ENCODE measurements at regions not wholly inside any gene's neighbourhood (a gene's known extent, or its start where the extent isn't known, plus 50 kb on each side); places are given as distances from the start of the nearest gene placed in this dataset.

GRCh38 chr5:119789406-119790117 lies 160.2 kb downstream of the FAM170A start:
- no peak for DNase-seq (ENCODE audit: low read depth)

DNA sequence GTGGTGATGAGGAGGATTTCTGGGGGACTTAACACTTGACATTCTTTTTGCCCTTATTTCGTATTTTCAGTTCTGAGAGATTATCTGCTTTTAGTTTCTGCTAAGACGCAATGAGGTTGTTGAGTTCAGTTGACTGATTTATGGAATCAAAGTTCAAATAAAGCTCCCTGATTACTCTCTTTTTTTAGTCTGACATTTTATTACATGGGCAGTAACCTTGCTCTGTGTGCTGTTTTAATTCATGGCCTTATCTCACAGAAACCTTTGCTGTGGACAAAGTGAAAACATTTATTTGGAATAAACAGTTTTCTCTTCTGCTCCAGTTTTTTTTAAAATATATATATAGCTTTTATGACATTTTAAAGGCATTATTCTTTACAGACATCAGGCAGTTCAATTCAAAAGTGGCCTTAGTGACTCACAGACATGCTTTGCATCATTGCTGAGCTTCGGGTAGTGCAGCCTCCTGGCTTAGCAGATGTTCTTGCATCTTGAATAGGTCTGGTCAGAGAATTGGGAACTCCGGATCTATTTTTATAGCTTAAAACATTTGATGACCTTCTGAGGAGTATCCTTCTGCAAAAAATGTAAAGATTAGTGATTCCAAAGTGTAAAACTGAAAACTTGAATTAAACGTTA lies 162.9 kb downstream of the FAM170A start:
- no peak for DNase-seq (ENCODE audit: low read depth)

GRCh38 chr5:119795768-119796167 lies 166.4 kb downstream of the FAM170A start:
- DNase-seq (ENCODE audit: low read depth) = peak; percentile 38

DNA sequence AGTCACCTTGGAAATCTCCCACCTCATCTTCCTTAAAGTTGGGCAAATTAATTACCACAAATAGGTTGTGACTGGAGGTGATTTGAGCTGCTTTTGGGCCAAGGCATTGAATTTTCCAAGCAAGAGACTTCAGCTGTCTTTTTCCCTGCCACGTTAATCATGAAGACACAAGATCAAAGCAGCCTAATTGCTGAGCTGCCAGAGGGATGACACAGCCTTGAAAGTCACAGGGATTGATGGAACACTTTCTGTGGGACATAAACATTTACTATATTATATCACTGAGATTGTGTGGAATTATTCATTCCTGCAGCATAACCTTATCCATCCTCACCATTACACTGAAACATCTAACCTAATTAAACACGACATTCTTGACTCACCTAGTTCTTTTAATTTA lies 172.2 kb downstream of the FAM170A start:
- DNase-seq (ENCODE audit: low read depth) = no peak

GRCh38 chr5:119808024-119808423 lies 178.7 kb downstream of the FAM170A start:
- DNase-seq (ENCODE audit: low read depth) = no peak

DNA sequence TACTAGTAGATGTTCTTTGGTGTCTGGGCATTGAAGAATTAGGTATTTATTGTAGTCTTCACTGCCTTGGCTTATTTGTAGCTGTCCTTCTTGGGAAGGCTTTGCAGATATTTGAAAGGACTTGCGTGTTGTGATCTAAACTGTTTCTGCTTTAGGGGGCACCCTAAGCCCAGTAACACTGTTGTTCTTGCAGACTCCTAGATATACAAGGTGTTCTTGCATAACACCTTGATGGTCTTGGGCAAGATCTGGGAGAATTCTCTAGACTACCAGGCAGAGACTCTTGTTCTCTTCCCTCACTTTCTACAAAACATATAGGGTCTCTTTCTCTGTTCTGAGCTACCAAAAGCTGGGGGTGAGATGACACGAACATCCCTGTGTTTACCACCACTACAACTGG lies 179.1 kb downstream of the FAM170A start:
- DNase-seq (ENCODE audit: low read depth) = no peak

- DNase-seq (ENCODE audit: low read depth) = no peak
Measured at GRCh38 chr5:119810217-119810616, 180.9 kb downstream of the FAM170A start.

- DNase-seq (ENCODE audit: low read depth) = no peak
Measured at GRCh38 chr5:119811458-119811857, 182.1 kb downstream of the FAM170A start.

DNA sequence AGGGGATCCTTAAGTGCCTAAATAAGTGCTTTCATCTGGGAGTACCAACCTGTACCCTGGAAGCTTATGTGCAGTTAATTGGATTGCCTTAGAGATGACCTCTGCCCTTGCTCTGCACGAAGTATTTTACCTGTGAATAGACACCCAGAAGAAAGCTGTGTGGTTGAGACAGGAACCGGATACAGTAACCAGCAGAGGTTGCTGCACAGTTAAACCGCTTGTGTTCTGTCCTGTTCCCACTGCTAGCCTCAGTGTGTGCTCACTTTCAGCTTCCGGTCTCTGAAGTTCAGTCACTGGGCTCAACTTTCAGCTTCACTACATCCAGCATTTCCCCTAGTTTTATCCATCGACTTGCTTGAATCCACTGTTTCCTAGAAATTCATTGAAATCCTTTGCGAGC lies 185.3 kb downstream of the FAM170A start:
- DNase-seq (ENCODE audit: low read depth) = no peak

- DNase-seq (ENCODE audit: low read depth) = no peak
Measured at GRCh38 chr5:119816055-119816454, 186.7 kb downstream of the FAM170A start.

GRCh38 chr5:119820016-119820415 lies 190.7 kb downstream of the FAM170A start:
- no peak for DNase-seq (ENCODE audit: low read depth)

- DNase-seq (ENCODE audit: low read depth) = no peak
Measured at GRCh38 chr5:119820608-119821007, 191.2 kb downstream of the FAM170A start.

DNA sequence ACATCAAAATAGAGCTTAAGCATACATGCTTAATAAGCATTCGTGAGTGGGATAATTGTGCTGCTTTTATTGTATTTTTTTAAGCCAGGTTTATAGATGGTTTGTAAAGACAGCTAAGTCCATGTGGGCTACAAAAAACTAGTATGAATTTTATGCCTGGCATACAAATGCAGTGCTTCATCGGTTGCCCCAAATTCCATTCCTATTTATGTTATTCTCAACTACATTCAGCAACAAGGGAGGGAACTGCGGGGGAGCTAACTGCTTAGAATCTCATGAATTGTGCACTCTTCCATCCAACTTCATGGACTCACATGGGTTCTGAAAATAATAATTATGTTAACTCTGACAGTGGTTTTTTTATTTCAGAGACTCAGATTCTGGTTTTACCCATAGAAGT lies 199.2 kb downstream of the FAM170A start:
- DNase-seq (ENCODE audit: low read depth) = no peak

DNA sequence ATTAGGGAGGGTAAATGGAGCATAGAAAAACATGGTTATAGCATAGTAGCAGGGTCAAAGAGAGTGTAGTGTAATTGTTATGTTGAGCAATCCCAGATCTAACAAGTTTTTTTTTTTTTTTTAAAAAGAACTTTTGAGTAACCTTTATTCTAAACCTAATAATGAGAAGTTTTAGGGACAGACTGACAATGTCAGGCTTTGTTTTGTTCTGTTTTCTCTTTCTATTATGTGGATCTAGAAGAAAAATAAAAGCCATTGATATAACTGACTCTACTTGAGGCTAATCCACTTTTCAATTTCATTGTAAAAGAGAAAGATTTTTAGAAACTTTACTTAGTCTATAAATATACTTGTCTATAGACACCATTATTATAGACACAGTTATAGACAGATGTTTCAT lies 200.0 kb downstream of the FAM170A start:
- no peak for DNase-seq (ENCODE audit: low read depth)

- DNase-seq (ENCODE audit: low read depth) = no peak
Measured at GRCh38 chr5:119833176-119833575, 203.8 kb downstream of the FAM170A start.

DNA sequence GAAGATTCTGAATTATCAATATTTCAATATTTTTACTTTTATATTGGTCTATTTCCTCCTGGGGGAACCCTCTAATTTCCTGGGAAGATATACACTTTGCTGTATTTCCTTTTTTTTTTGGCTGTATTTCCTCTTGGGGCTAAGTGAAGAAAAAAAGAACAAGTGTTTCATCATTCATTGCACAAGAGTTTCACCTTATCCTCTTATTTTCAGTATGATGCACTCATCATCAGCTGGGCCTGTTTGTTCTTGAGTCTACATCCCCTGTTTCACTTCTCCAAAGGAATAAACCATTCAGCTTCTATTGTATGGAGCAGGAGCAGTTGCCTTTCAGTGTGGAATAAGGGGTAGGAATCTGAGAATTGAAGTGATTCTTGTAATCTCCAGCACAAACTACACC lies 210.8 kb downstream of the FAM170A start:
- no peak for DNase-seq (ENCODE audit: low read depth)

GRCh38 chr5:119852140-119852539 lies 222.8 kb downstream of the FAM170A start:
- DNase-seq (ENCODE audit: low read depth) = no peak

GRCh38 chr5:119860463-119860862 lies 231.1 kb downstream of the FAM170A start:
- no peak for DNase-seq (ENCODE audit: low read depth)

DNA sequence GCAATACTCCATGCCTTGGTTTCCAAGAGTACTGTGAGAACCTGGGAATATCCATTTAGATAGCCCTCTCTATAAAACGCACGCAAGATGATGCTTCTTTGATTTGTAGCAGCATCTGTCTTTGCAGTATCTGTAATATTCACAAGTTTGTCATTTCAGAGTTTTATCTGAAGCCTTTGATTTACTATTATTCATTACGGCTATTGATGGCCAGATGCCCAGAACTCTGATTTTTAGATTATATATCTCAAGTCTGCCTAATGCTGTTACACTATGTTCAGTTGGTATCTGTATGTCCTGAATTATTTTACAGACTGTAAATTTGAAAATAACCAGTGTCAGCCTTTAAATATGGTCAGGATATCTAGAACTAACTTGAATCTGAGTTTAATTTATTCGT lies 233.3 kb downstream of the FAM170A start:
- DNase-seq (ENCODE audit: low read depth) = no peak

- DNase-seq (ENCODE audit: low read depth) = no peak
Measured at GRCh38 chr5:119864286-119864685, 234.9 kb downstream of the FAM170A start.

GRCh38 chr5:119873611-119874010 lies 244.3 kb downstream of the FAM170A start:
- no peak for DNase-seq (ENCODE audit: low read depth)

- DNase-seq (ENCODE audit: low read depth) = no peak
Measured at GRCh38 chr5:119876522-119876921, 247.2 kb downstream of the FAM170A start.

DNA sequence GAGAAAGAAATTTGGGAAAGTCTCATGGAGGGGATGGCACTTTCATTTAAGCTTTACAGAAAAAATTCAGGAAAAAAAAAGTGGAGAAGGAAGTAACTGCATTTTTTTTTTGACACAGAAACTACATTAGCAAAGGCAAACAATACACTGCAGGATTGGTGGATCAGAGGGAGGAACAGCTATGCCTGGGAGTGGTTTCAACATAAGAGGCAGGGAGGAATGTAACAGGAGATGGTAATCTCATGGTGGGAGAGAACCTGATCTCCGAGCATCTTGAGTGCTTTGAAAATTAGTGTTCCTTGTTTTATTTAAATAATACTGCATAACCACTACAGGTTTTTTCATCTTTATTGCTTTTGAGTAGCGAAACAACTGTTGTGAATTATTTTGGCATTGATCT lies 249.4 kb downstream of the FAM170A start:
- no peak for DNase-seq (ENCODE audit: low read depth)

GRCh38 chr5:119879446-119879845 lies 250.1 kb downstream of the FAM170A start:
- DNase-seq (ENCODE audit: low read depth) = no peak

All from ELR (cell line).